NT2/D1 (cell line): ENCODE measurements at regions not wholly inside any gene's neighbourhood (a gene's known extent, or its start where the extent isn't known, plus 50 kb on each side); places are given as distances from the start of the nearest gene placed in this dataset.

Experiments used
- DNase-seq: peaks from one replicate; pipeline ENCODE4 v3.0.0-alpha.2; 2011; ENCODE audit warnings: low read depth, low spot score
- H3K27me3 ChIP-seq: 2 replicates; pipeline ENCODE4 v1.6.0; 2011; ENCODE audit warnings: mild to moderate bottlenecking; ENCODE audit not compliant: insufficient read length, insufficient read depth
- H3K36me3 ChIP-seq: 2 replicates; pipeline ENCODE4 v1.6.1; 2011; ENCODE audit warnings: mild to moderate bottlenecking, low read length, mixed read lengths; ENCODE audit not compliant: insufficient read depth, insufficient read length
- H3K4me1 ChIP-seq: 2 replicates; pipeline ENCODE4 v1.5.1; 2011; ENCODE audit not compliant: insufficient read depth, insufficient read length
- H3K4me3 ChIP-seq: 2 replicates; pipeline ENCODE4 v1.5.1; 2011; ENCODE audit warnings: low read depth; ENCODE audit not compliant: insufficient read length
- H3K9ac ChIP-seq: 2 replicates; pipeline ENCODE4 v1.6.0; 2011; ENCODE audit warnings: low read depth; ENCODE audit not compliant: insufficient read length
- H3K9me3 ChIP-seq: 2 replicates; pipeline ENCODE4 v1.5.1; 2011; ENCODE audit warnings: mild to moderate bottlenecking, low read length; ENCODE audit not compliant: insufficient read depth
- SUZ12 ChIP-seq: IDR thresholded peaks from 2 replicates; pipeline ENCODE4 v1.6.1; 2011; ENCODE audit not compliant: insufficient read length, insufficient read depth; ENCODE audit errors: extremely low read depth
- YY1 ChIP-seq: IDR thresholded peaks from 2 replicates; pipeline ENCODE4 v1.6.1; 2011; ENCODE audit not compliant: insufficient read length, insufficient read depth
- ZNF274 ChIP-seq: IDR thresholded peaks from 2 replicates; pipeline ENCODE4 v1.6.1; 2011; ENCODE audit warnings: mild to moderate bottlenecking, low read depth, low read length

DNA sequence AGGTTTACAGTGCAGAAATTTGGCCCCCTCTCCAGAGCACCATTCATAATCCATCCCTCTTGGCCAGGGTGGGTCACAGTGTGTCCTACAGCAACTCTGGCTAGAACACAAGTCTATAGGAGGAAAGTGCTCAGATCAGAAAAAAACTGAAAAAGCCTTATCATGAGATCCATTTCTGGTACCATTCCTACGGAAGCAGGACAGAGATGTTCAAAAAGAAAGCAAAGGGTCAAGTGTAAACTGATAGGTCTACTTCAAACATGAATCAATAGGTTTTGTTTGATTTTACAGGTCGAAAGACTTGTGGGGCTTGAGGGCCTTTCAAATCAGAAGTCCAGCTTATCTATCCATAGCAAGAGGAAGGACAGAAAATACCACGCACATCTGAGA lies 326.4 kb downstream of the SOX9 start:
- H3K36me3 ChIP-seq: no peaks in the 10 kb centered on the region
- DNase-seq: no peak
- H3K9ac ChIP-seq: no peak overlapping the region
- H3K27me3 ChIP-seq: no peaks in the 10 kb centered on the region
- H3K4me1 ChIP-seq: no peaks in the 10 kb centered on the region
- no peak overlapping the region for H3K4me3 ChIP-seq
- no peak for TF ChIP-seq SUZ12
- TF ChIP-seq YY1: no peak
- no peak for TF ChIP-seq ZNF274
- H3K9me3 ChIP-seq: no peaks in the 10 kb centered on the region

DNA sequence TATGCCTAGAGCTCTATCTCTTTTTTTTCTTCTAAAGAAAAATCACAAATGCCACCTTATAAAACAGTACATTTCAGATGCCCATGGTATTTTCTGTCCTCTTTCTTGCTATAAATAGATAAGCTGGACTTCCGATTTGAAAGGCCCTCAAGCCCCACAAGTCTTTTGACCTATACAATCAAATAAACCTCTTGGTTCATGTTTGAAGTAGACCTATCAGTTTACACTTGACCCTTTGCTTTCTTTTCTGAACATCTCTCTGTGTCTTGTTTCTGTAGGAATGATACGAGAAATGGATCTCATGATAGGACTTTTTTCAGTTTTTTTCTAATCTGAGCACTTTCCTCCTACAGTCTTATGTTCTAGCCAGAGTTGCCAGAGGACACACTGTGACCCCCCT lies 327.2 kb downstream of the SOX9 start:
- Histone ChIP-seq H3K9me3 (no peaks in the 10 kb centered on the region), H3K27me3 (no peaks in the 10 kb centered on the region), H3K4me3 (no peak overlapping the region), H3K4me1 (no peaks in the 10 kb centered on the region), H3K36me3 (no peaks in the 10 kb centered on the region), H3K9ac (no peak overlapping the region)
- DNase-seq: no peak
- TF ChIP-seq ZNF274: no peak
- TF ChIP-seq YY1: no peak
- no peak for TF ChIP-seq SUZ12

DNA sequence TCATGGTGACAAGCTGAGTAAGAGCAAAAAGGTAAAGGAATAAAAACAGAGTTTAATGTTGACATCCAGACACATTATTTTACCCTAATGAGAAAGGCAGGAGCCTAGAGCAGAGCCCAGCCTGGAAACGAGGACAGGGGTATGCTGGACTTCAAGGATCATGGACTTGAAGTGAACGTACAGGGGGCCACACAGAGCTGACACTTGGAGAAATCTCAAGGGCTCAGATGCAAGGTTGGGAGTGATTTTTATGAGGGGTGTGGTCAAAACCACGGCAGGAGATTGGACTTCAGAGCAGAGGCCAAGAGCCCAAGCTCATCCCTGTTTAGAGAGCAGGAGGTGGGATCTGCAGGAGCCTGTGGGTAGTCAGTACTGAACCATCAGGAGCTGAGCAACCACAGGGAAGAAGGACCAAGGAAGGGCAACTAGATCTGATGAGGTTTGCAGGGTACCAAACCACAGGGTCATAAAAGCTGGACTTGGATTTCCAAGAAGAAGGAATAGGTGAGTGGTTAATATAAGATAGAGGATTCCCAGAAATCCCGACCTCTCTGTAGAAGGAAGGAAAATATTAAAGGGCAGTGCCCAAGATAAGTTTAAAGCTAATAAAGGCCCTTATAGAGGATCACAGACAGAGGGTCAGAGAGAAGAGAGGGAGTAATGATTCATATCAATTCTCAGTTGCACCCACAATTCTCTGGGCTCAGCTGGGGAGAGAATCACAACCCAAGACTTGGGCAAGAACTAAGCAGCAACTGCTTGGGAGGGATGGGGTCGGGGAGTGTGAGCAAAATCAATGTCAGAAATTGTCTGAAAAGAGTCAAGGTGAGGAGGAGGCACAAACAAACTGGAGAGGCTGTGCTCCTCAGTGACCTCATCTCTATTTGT lies 331.7 kb downstream of the SOX9 start:
- no peaks in the 10 kb centered on the region for H3K27me3 ChIP-seq
- no peak for DNase-seq
- H3K4me1 ChIP-seq: no peaks in the 10 kb centered on the region
- peaks cover 5% of the 10 kb centered on the region; the same call in 1 of the 2 replicates for H3K9me3 ChIP-seq
- H3K36me3 ChIP-seq: no peaks in the 10 kb centered on the region
- no peak overlapping the region for H3K4me3 ChIP-seq
- TF ChIP-seq SUZ12: no peak
- no peak overlapping the region for H3K9ac ChIP-seq

DNA sequence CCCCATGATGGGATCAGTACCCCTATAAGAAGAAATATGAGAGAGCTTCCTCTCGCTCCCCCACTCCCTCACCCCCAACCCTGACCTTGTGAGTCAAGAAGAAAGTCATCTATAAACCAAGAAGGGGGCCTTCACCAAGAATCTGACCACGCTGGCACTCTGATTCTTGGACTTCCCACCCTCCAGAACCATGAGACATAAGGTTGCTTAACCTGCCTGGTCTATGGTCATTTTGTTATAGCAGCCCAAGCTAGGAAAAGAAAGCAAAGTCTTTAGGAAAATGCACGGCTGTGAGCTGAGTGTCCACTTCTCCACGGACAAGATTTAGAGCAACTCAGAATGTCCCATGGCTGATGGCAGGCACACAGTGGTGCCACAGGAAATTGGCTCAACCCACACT lies 333.5 kb downstream of the SOX9 start:
- H3K36me3 ChIP-seq: no peaks in the 10 kb centered on the region
- H3K9ac ChIP-seq: no peak overlapping the region
- no peak for DNase-seq
- no peaks in the 10 kb centered on the region for H3K27me3 ChIP-seq
- no peak overlapping the region for H3K4me3 ChIP-seq
- no peak for TF ChIP-seq SUZ12
- no peak for TF ChIP-seq YY1
- no peak for TF ChIP-seq ZNF274
- peaks cover 5% of the 10 kb centered on the region; the same call in 1 of the 2 replicates for H3K9me3 ChIP-seq
- H3K4me1 ChIP-seq: no peaks in the 10 kb centered on the region

DNA sequence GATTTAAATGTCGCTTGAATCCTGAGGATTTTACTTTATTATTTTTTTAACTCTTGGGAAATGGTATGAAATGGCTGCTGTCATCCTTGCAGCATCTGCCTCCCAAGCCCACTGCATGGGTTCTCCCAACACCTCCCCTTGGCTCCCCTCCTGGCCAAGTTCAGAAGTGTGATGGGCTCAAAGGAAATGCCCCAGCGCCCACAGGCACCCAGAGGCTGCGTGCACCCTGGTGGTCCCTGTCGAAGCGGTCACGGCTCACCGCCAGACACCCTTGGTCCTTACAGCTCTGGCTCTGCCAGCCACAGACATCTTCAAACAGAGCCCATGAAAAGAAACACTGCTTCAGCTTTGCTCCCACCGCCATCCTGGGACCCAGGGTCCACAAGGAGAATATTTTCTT lies 334.7 kb downstream of the SOX9 start:
- Histone ChIP-seq H3K27me3 (no peaks in the 10 kb centered on the region), H3K4me1 (no peaks in the 10 kb centered on the region), H3K9me3 (peaks cover 5% of the 10 kb centered on the region; the same call in 1 of the 2 replicates), H3K4me3 (no peak overlapping the region), H3K36me3 (no peaks in the 10 kb centered on the region), H3K9ac (no peak overlapping the region)
- DNase-seq: no peak
- TF ChIP-seq ZNF274 (no peak), YY1 (no peak), SUZ12 (no peak)

DNA sequence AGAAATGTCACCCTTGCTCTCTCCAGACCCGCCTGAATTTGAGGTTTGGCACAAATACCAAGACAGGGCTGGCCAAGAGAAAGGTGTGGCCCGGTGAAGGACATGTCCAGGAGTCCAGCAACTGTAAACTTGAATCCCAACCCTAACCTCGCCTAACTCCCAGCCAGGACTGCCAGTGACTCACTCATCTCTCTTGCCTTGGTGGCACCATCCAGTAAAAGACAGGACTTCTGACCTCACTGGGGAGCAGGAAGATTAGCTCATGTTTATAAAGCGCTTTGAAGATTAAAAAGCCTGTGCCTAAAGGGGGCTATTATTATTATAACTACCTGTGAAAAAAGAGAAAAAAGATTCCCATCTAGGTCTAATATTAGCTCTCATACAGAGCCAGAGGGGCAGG lies 335.3 kb downstream of the SOX9 start:
- Histone ChIP-seq H3K36me3 (no peaks in the 10 kb centered on the region), H3K9ac (no peak overlapping the region), H3K4me3 (no peak overlapping the region), H3K27me3 (no peaks in the 10 kb centered on the region), H3K9me3 (peaks cover 5% of the 10 kb centered on the region; the same call in 1 of the 2 replicates), H3K4me1 (no peaks in the 10 kb centered on the region)
- DNase-seq: no peak
- no peak for TF ChIP-seq YY1
- TF ChIP-seq ZNF274: no peak
- no peak for TF ChIP-seq SUZ12

DNA sequence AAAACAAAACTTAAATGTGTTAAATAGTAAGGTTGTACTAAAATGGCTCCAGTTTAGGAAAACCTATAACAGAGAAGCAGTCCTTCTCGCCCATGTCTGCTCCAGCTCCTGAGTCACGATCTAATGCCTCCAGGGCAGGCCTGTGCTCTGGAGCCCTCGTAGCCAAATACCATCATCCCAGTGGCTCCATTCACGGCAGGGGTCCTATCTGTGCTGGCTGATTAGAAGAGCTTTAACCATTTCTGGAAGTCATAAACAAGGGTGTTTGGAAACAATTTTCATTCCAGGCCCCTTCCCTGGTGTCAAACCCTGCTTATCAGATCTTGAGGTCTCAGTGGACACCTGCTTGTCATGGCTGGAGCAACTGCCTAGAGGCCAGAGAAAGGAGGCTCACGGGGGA lies 336.9 kb downstream of the SOX9 start:
- H3K4me3 ChIP-seq: no peak overlapping the region
- peaks cover 5% of the 10 kb centered on the region; the same call in 1 of the 2 replicates for H3K9me3 ChIP-seq
- H3K27me3 ChIP-seq: no peaks in the 10 kb centered on the region
- TF ChIP-seq ZNF274: no peak
- no peak for TF ChIP-seq YY1
- no peak for TF ChIP-seq SUZ12
- no peak for DNase-seq
- no peaks in the 10 kb centered on the region for H3K4me1 ChIP-seq
- H3K36me3 ChIP-seq: no peaks in the 10 kb centered on the region
- no peak overlapping the region for H3K9ac ChIP-seq
